Loucy (cell line): ENCODE measurements at regions not wholly inside any gene's neighbourhood (a gene's known extent, or its start where the extent isn't known, plus 50 kb on each side); places are given as distances from the start of the nearest gene placed in this dataset.

Experiments used
- H2AFZ ChIP-seq: fragments of 200-600 bp; sonication (generic); 2 replicates; pipeline ENCODE4 v1.6.0; 2016; ENCODE audit warnings: antibody characterized with exemption, mild to moderate bottlenecking, low read length, moderate library complexity
- H3F3A ChIP-seq: fragments of 200-600 bp; 2 replicates; pipeline ENCODE4 v1.6.0; 2016; ENCODE audit warnings: antibody characterized with exemption, low read depth, mild to moderate bottlenecking
- H3K27me3 ChIP-seq: fragments of 200-600 bp; sonication (generic); 2 replicates; pipeline ENCODE4 v1.6.1; 2014; ENCODE audit warnings: low read length, mild to moderate bottlenecking; ENCODE audit not compliant: insufficient read depth, poor library complexity, severe bottlenecking
- H3K36me3 ChIP-seq: fragments of 200-600 bp; sonication (generic); 2 replicates; pipeline ENCODE4 v1.6.1; 2016; ENCODE audit warnings: low read length; ENCODE audit not compliant: insufficient read depth
- H3K4me1 ChIP-seq: fragments of 200-600 bp; sonication (generic); 2 replicates; pipeline ENCODE4 v1.5.1; 2014; ENCODE audit warnings: low read length, mild to moderate bottlenecking; ENCODE audit not compliant: insufficient read depth, poor library complexity, severe bottlenecking
- H3K4me2 ChIP-seq: fragments of 200-600 bp; sonication (generic); 2 replicates; pipeline ENCODE4 v1.6.0; 2014; ENCODE audit warnings: antibody characterized with exemption, low read length, low read depth, mild to moderate bottlenecking; ENCODE audit not compliant: poor library complexity, severe bottlenecking
- H3K4me3 ChIP-seq: fragments of 200-600 bp; sonication (generic); 2 replicates; pipeline ENCODE4 v1.5.1; 2014; ENCODE audit warnings: low read length, mild to moderate bottlenecking, mixed read lengths; ENCODE audit not compliant: poor library complexity, severe bottlenecking
- H3K79me2 ChIP-seq: fragments of 200-600 bp; sonication (generic); 2 replicates; pipeline ENCODE4 v1.6.1; 2014; ENCODE audit warnings: low read length; ENCODE audit not compliant: insufficient read depth
- H3K9ac ChIP-seq: fragments of 200-600 bp; sonication (generic); 2 replicates; pipeline ENCODE4 v1.6.0; 2014; ENCODE audit warnings: mild to moderate bottlenecking, low read depth, low read length, moderate library complexity; ENCODE audit not compliant: poor library complexity, severe bottlenecking
- H3K9me2 ChIP-seq: fragments of 200-600 bp; sonication (generic); replicated peaks from 2 replicates; pipeline ENCODE4 v1.6.1; 2016; ENCODE audit warnings: low read depth, low read length, mixed read lengths
- H3K9me3 ChIP-seq: fragments of 200-600 bp; sonication (generic); 2 replicates; pipeline ENCODE4 v1.6.1; 2014; ENCODE audit warnings: mild to moderate bottlenecking, antibody characterized with exemption, low read length, low read depth; ENCODE audit not compliant: insufficient read depth
- H4K20me1 ChIP-seq: fragments of 200-600 bp; sonication (generic); 2 replicates; pipeline ENCODE4 v1.6.0; 2014; ENCODE audit warnings: antibody characterized with exemption, low read length, mild to moderate bottlenecking; ENCODE audit not compliant: insufficient read depth, poor library complexity, severe bottlenecking
- EZH2phosphoT487 ChIP-seq: fragments of 200-600 bp; IDR thresholded peaks from 2 replicates; pipeline ENCODE4 v1.6.1; 2018; ENCODE audit warnings: antibody characterized with exemption, mild to moderate bottlenecking, moderate library complexity, borderline replicate concordance
- TF ChIP-seq, protein P1 (sequence below): fragments of 200-600 bp; sonication (generic); conservative IDR thresholded peaks from 2 replicates; pipeline ENCODE4 v1.5.1; 2014; ENCODE audit warnings: mild to moderate bottlenecking, antibody characterized with exemption, low read length

GRCh38 chr4:177975315-177975987, 533.2 kb upstream of the AGA start:
- H3K9ac ChIP-seq: no peak overlapping the region
- H3K4me1 ChIP-seq: no peaks in the 10 kb centered on the region
- no peak overlapping the region for H3K4me3 ChIP-seq
- no peaks in the 10 kb centered on the region for H3K79me2 ChIP-seq
- TF ChIP-seq EZH2phosphoT487: no peak
- TF ChIP-seq, protein P1, sequence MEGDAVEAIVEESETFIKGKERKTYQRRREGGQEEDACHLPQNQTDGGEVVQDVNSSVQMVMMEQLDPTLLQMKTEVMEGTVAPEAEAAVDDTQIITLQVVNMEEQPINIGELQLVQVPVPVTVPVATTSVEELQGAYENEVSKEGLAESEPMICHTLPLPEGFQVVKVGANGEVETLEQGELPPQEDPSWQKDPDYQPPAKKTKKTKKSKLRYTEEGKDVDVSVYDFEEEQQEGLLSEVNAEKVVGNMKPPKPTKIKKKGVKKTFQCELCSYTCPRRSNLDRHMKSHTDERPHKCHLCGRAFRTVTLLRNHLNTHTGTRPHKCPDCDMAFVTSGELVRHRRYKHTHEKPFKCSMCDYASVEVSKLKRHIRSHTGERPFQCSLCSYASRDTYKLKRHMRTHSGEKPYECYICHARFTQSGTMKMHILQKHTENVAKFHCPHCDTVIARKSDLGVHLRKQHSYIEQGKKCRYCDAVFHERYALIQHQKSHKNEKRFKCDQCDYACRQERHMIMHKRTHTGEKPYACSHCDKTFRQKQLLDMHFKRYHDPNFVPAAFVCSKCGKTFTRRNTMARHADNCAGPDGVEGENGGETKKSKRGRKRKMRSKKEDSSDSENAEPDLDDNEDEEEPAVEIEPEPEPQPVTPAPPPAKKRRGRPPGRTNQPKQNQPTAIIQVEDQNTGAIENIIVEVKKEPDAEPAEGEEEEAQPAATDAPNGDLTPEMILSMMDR: no peak
- no peaks in the 10 kb centered on the region for H3K27me3 ChIP-seq
- H3F3A ChIP-seq: no peaks in the 10 kb centered on the region
- H3K36me3 ChIP-seq: no peaks in the 10 kb centered on the region
- H3K9me3 ChIP-seq: no peaks in the 10 kb centered on the region
- no peaks in the 10 kb centered on the region for H3K9me2 ChIP-seq
- H4K20me1 ChIP-seq: no peaks in the 10 kb centered on the region
- no peak overlapping the region for H2AFZ ChIP-seq
- H3K4me2 ChIP-seq: no peak overlapping the region

GRCh38 chr4:177986236-177986635, 544.0 kb upstream of the AGA start:
- Histone ChIP-seq H4K20me1 (no peaks in the 10 kb centered on the region), H2AFZ (no peak overlapping the region), H3K9ac (no peak overlapping the region), H3K27me3 (no peaks in the 10 kb centered on the region), H3F3A (no peaks in the 10 kb centered on the region), H3K4me2 (no peak overlapping the region), H3K9me3 (no peaks in the 10 kb centered on the region), H3K36me3 (no peaks in the 10 kb centered on the region), H3K4me1 (no peaks in the 10 kb centered on the region), H3K9me2 (no peaks in the 10 kb centered on the region), H3K79me2 (no peaks in the 10 kb centered on the region), H3K4me3 (no peak overlapping the region)
- TF ChIP-seq EZH2phosphoT487: no peak
- TF ChIP-seq, protein P1: no peak

DNA sequence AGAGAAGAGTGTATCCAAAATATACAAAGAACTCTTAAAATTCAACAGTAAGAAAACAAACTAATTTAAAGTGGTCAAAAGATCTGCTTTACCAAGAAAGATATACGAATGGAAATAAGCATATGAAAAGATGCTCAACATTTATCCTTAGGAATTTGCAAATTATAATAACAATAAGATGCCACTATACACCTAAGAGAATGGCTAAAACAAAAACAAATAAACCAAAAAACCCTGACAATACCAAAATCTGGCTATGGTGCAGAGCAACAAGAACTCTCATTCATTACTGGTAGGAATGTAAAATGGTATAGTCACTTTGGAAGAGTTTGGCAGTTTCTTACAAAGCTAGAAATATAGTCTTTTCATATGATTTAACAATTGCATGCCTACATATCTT, 545.7 kb upstream of the AGA start:
- Histone ChIP-seq H3F3A (no peaks in the 10 kb centered on the region), H3K36me3 (no peaks in the 10 kb centered on the region), H3K9ac (no peak overlapping the region), H4K20me1 (no peaks in the 10 kb centered on the region), H3K4me1 (no peaks in the 10 kb centered on the region), H3K9me2 (no peaks in the 10 kb centered on the region), H3K4me2 (no peak overlapping the region), H3K79me2 (no peaks in the 10 kb centered on the region), H3K4me3 (no peak overlapping the region), H3K27me3 (no peaks in the 10 kb centered on the region), H2AFZ (no peak overlapping the region), H3K9me3 (no peaks in the 10 kb centered on the region)
- TF ChIP-seq, protein P1: no peak
- no peak for TF ChIP-seq EZH2phosphoT487
